ENCODE measurements at regions not wholly inside any gene's neighbourhood (a gene's known extent, or its start where the extent isn't known, plus 50 kb on each side); places are given as distances from the start of the nearest gene placed in this dataset.

- H3K4me3 Mint-ChIP-seq: no peak overlapping the region
- H3K36me3 Mint-ChIP-seq (ENCODE audit: low read depth): no peaks in the 10 kb centered on the region
- peaks cover 30% of the 10 kb centered on the region for H3K4me1 Mint-ChIP-seq
- no peak for DNase-seq (ENCODE audit: low read depth, low spot score)
- H3K9me3 Mint-ChIP-seq: no peaks in the 10 kb centered on the region
- H3K27me3 Mint-ChIP-seq (ENCODE audit: low read depth): no peaks in the 10 kb centered on the region
- no peak overlapping the region for H3K27ac Mint-ChIP-seq (ENCODE audit: unreplicated experiment)
- no peak for TF ChIP-seq CTCF (conservative IDR thresholded peaks at IDR 0.05)
Measured at GRCh38 chr11:19648321-19648720, 64.3 kb upstream of the NAV2 start.

- no peaks in the 10 kb centered on the region for H3K27me3 Mint-ChIP-seq (ENCODE audit: low read depth)
- DNase-seq (ENCODE audit: low read depth, low spot score): no peak
- H3K27ac Mint-ChIP-seq (ENCODE audit: unreplicated experiment): no peak overlapping the region
- no peak for TF ChIP-seq CTCF (conservative IDR thresholded peaks at IDR 0.05)
- peaks cover 25% of the 10 kb centered on the region for H3K4me1 Mint-ChIP-seq
- H3K4me3 Mint-ChIP-seq: no peak overlapping the region
- no peaks in the 10 kb centered on the region for H3K9me3 Mint-ChIP-seq
- H3K36me3 Mint-ChIP-seq (ENCODE audit: low read depth): no peaks in the 10 kb centered on the region
Measured at GRCh38 chr11:19647816-19648215, 64.8 kb upstream of the NAV2 start.

GRCh38 chr11:19646921-19647320 is 65.7 kb upstream of the NAV2 start:
- H3K36me3 Mint-ChIP-seq (ENCODE audit: low read depth): no peaks in the 10 kb centered on the region
- no peaks in the 10 kb centered on the region for H3K9me3 Mint-ChIP-seq
- no peak overlapping the region for H3K4me3 Mint-ChIP-seq
- TF ChIP-seq CTCF (conservative IDR thresholded peaks at IDR 0.05): no peak
- H3K4me1 Mint-ChIP-seq: peaks cover 22% of the 10 kb centered on the region
- H3K27me3 Mint-ChIP-seq (ENCODE audit: low read depth): no peaks in the 10 kb centered on the region
- no peak for DNase-seq (ENCODE audit: low read depth, low spot score)
- H3K27ac Mint-ChIP-seq (ENCODE audit: unreplicated experiment): no peak overlapping the region

- DNase-seq (ENCODE audit: low read depth, low spot score): no peak
- Mint-ChIP-seq H3K4me3 (no peak overlapping the region), H3K4me1 (peaks cover 22% of the 10 kb centered on the region), H3K27ac (ENCODE audit: unreplicated experiment) (no peak overlapping the region), H3K36me3 (ENCODE audit: low read depth) (no peaks in the 10 kb centered on the region), H3K9me3 (no peaks in the 10 kb centered on the region), H3K27me3 (ENCODE audit: low read depth) (no peaks in the 10 kb centered on the region)
- no peak for TF ChIP-seq CTCF (conservative IDR thresholded peaks at IDR 0.05)
Measured at GRCh38 chr11:19646308-19646707, 66.3 kb upstream of the NAV2 start.

- no peak overlapping the region for H3K4me3 Mint-ChIP-seq
- H3K36me3 Mint-ChIP-seq (ENCODE audit: low read depth): no peaks in the 10 kb centered on the region
- H3K9me3 Mint-ChIP-seq: no peaks in the 10 kb centered on the region
Measured at GRCh38 chr11:19644316-19644715, 68.3 kb upstream of the NAV2 start.

More at GRCh38 chr11:19644316-19644715, 68.3 kb upstream of the NAV2 start:
- H3K27me3 Mint-ChIP-seq (ENCODE audit: low read depth): no peaks in the 10 kb centered on the region
- H3K27ac Mint-ChIP-seq (ENCODE audit: unreplicated experiment): no peak overlapping the region
- peaks cover 13% of the 10 kb centered on the region for H3K4me1 Mint-ChIP-seq
- no peak for TF ChIP-seq CTCF (conservative IDR thresholded peaks at IDR 0.05)
- no peak for DNase-seq (ENCODE audit: low read depth, low spot score)
